ENCODE measurements at regions not wholly inside any gene's neighbourhood (a gene's known extent, or its start where the extent isn't known, plus 50 kb on each side); places are given as distances from the start of the nearest gene placed in this dataset.

GRCh38 chr9:120257483-120257882 is 322.5 kb downstream of the CDK5RAP2 start:
- no peak overlapping the region for H3K4me3 ChIP-seq (ENCODE audit: low read depth in 2 of 2, low read length in 2 of 2)
- no peaks in the 10 kb centered on the region for H3K27me3 ChIP-seq (ENCODE audit: control insufficient read depth, insufficient read depth, low read length)
- no peaks in the 10 kb centered on the region for H3K4me1 ChIP-seq (ENCODE audit: control insufficient read depth, insufficient read depth, low read length)
- TF ChIP-seq REST (IDR thresholded peaks at IDR 0.05; ENCODE audit: insufficient read depth in 1 of 2, low read depth in 2 of 2, low read length in 1 of 2) (no peak), TCF7L2 (IDR thresholded peaks at IDR 0.05; ENCODE audit: low read depth, low read length) (no peak), POLR2AphosphoS5 (IDR thresholded peaks at IDR 0.05; ENCODE audit: low read depth, low read length) (no peak), SIN3A (IDR thresholded peaks at IDR 0.05; ENCODE audit: borderline replicate concordance, insufficient read depth, low read depth, low read length) (no peak), CTCF (IDR thresholded peaks at IDR 0.05) (no peak)
- no peak overlapping the region for H3K27ac ChIP-seq (ENCODE audit: low read length)
- no peaks in the 10 kb centered on the region for H3K36me3 ChIP-seq (ENCODE audit: control insufficient read depth, insufficient read depth, low read length)
- in situ Hi-C loops (cut with HindIII; ENCODE audit: low pct_unique_long_range_greater_than_20kb, low sequenced_read_pairs) (no loop called here), intact Hi-C loops (cut with micrococcal nuclease; ENCODE audit: unreplicated experiment) (no loop called here)
- ATAC-seq (no peak), DNase-seq (ENCODE audit: low read depth, low spot score) (no peak)
- H3K9me3 ChIP-seq (ENCODE audit: control insufficient read depth, insufficient read depth, low read depth, low read length) = no peaks in the 10 kb centered on the region
- ChIA-PET POLR2A (no interaction called here), CTCF (no interaction called here)
- no TSS peak for BruUV-seq (replicated peaks)

- no peak for ATAC-seq
- CTCF ChIA-PET = no interaction called here
- no peaks in the 10 kb centered on the region for H3K27me3 ChIP-seq (ENCODE audit: control insufficient read depth, insufficient read depth, low read length)
- intact Hi-C loops (cut with micrococcal nuclease; ENCODE audit: unreplicated experiment) (no loop called here), in situ Hi-C loops (cut with HindIII; ENCODE audit: low pct_unique_long_range_greater_than_20kb, low sequenced_read_pairs) (no loop called here)
- BruUV-seq (replicated peaks) = no TSS peak
- no peak for DNase-seq (ENCODE audit: low read depth, low spot score)
- H3K27ac ChIP-seq (ENCODE audit: low read length) = no peak overlapping the region
- H3K4me3 ChIP-seq (ENCODE audit: low read depth in 2 of 2, low read length in 2 of 2) = no peak overlapping the region
- TF ChIP-seq CTCF (IDR thresholded peaks at IDR 0.05) (no peak), REST (IDR thresholded peaks at IDR 0.05; ENCODE audit: insufficient read depth in 1 of 2, low read depth in 2 of 2, low read length in 1 of 2) (no peak), TCF7L2 (IDR thresholded peaks at IDR 0.05; ENCODE audit: low read depth, low read length) (no peak), SIN3A (IDR thresholded peaks at IDR 0.05; ENCODE audit: borderline replicate concordance, insufficient read depth, low read depth, low read length) (no peak), POLR2AphosphoS5 (IDR thresholded peaks at IDR 0.05; ENCODE audit: low read depth, low read length) (no peak)
- H3K9me3 ChIP-seq (ENCODE audit: control insufficient read depth, insufficient read depth, low read depth, low read length) = no peaks in the 10 kb centered on the region
- no peaks in the 10 kb centered on the region for H3K36me3 ChIP-seq (ENCODE audit: control insufficient read depth, insufficient read depth, low read length)
- POLR2A ChIA-PET = no interaction called here
- H3K4me1 ChIP-seq (ENCODE audit: control insufficient read depth, insufficient read depth, low read length) = no peaks in the 10 kb centered on the region
Observed at GRCh38 chr9:120256146-120256545, 323.8 kb downstream of the CDK5RAP2 start.
